Caco-2 (cell line): ENCODE measurements at regions not wholly inside any gene's neighbourhood (a gene's known extent, or its start where the extent isn't known, plus 50 kb on each side); places are given as distances from the start of the nearest gene placed in this dataset.

Experiments
- BruUV-seq: library from RNA; stranded (reverse); fragments of 400-500 nt; replicated peaks from 2 replicates; lab custom pipeline; 2021; lab: Mats Ljungman, UMichigan
- CTCF ChIA-PET: fragments of 300-600 bp; sonication (Branson Sonifier 250); formaldehyde crosslinking; loops from one replicate; lab custom pipeline; 2022; ENCODE audit warnings: antibody characterized with exemption; lab: Charles Lee
- POLR2A ChIA-PET: fragments of 300-600 bp; sonication (Branson Sonifier 250); formaldehyde crosslinking; loops from one replicate; lab custom pipeline; 2022; ENCODE audit warnings: antibody characterized with exemption; lab: Charles Lee
- DNase-seq, 2 experiments: peaks; one replicate each; pipeline versions ENCODE4 v3.0.0 to v3.0.0-alpha.2; 2020 to 2022
- H3K27me3 ChIP-seq: replicated peaks from 2 replicates; pipeline ENCODE4 v1.6.0; 2011; ENCODE audit warnings: low read length; ENCODE audit not compliant: control insufficient read depth, insufficient read depth
- H3K36me3 ChIP-seq: 2 replicates; pipeline ENCODE4 v1.5.1; 2011; ENCODE audit warnings: low read length; ENCODE audit not compliant: control insufficient read depth, insufficient read depth
- H3K4me1 ChIP-seq: fragments of 250-450 bp; sonication (Bioruptor Pico); 2 replicates; pipeline ENCODE4 v1.5.1; 2020; ENCODE audit warnings: mild to moderate bottlenecking
- H3K4me3 ChIP-seq: 2 replicates; pipeline ENCODE4 v1.5.1; 2011; ENCODE audit warnings: low read depth, mild to moderate bottlenecking, control low read depth, low read length
- H3K9me3 ChIP-seq: fragments of 250-450 bp; sonication (Bioruptor Pico); 2 replicates; pipeline ENCODE4 v1.5.1; 2020; ENCODE audit warnings: mild to moderate bottlenecking, moderate library complexity
- H3K27ac Mint-ChIP-seq: one replicate; pipeline ENCODE4 v1.8.0; 2022; ENCODE audit warnings: mixed read lengths; ENCODE audit not compliant: unreplicated experiment
- H3K27me3 Mint-ChIP-seq: one replicate; pipeline ENCODE4 v1.8.0; 2022; ENCODE audit warnings: mixed read lengths; ENCODE audit not compliant: insufficient read depth, unreplicated experiment
- H3K36me3 Mint-ChIP-seq: one replicate; pipeline ENCODE4 v1.8.0; 2022; ENCODE audit warnings: mild to moderate bottlenecking, mixed read lengths; ENCODE audit not compliant: insufficient read depth, unreplicated experiment
- H3K4me1 Mint-ChIP-seq: one replicate; pipeline ENCODE4 v1.8.0; 2022; ENCODE audit warnings: low read depth, mixed read lengths; ENCODE audit not compliant: unreplicated experiment
- H3K4me3 Mint-ChIP-seq: one replicate; pipeline ENCODE4 v1.8.0; 2022; ENCODE audit warnings: mild to moderate bottlenecking, moderate library complexity, mixed read lengths; ENCODE audit not compliant: unreplicated experiment
- H3K9me3 Mint-ChIP-seq: one replicate; pipeline ENCODE4 v1.8.0; 2022; ENCODE audit warnings: mixed read lengths; ENCODE audit not compliant: unreplicated experiment
- intact Hi-C: fragments of 100-400 bp; cut with micrococcal nuclease; formaldehyde crosslinking; loops from one replicate; pipeline ENCODE4 v1.10.0; 2022; ENCODE audit not compliant: unreplicated experiment
- TF ChIP-seq, protein P1 (sequence below), 2 experiments: fragments of 200-600 bp in 1 of 2; IDR thresholded peaks; 1 replicate in 1 of 2; 2 replicates in 1 of 2; pipeline versions ENCODE4 v1.5.1 to v1.8.0; 2011 to 2022; ENCODE audit warnings: antibody characterized with exemption in 1 of 2, control low read depth in 1 of 2, inconsistent platforms in 1 of 2, low read depth in 1 of 2, low read length in 1 of 2, mild to moderate bottlenecking in 1 of 2, moderate library complexity in 1 of 2; ENCODE audit not compliant: insufficient read depth in 1 of 2, severe bottlenecking in 1 of 2, unreplicated experiment in 1 of 2

- no peaks in the 10 kb centered on the region for H3K9me3 Mint-ChIP-seq
- H3K27me3 Mint-ChIP-seq, result peaks cover 13% of the 10 kb centered on the region
- H3K4me1 Mint-ChIP-seq, result no peaks in the 10 kb centered on the region
- H3K4me3 Mint-ChIP-seq, result no peak overlapping the region
- BruUV-seq, result no TSS peak
- Histone ChIP-seq H3K36me3 (no peaks in the 10 kb centered on the region), H3K27me3 (no peaks in the 10 kb centered on the region), H3K4me1 (no peaks in the 10 kb centered on the region), H3K9me3 (no peaks in the 10 kb centered on the region), H3K4me3 (no peak overlapping the region)
- H3K27ac Mint-ChIP-seq, result no peak overlapping the region
- CTCF ChIA-PET, result no interaction called here
- intact Hi-C loops, result loop anchor here (10.0 kb wide), 1 partner anchor 248 kb away; no protein-coding TSS in a partner anchor
- POLR2A ChIA-PET, result no interaction called here
- TF ChIP-seq, protein P1, sequence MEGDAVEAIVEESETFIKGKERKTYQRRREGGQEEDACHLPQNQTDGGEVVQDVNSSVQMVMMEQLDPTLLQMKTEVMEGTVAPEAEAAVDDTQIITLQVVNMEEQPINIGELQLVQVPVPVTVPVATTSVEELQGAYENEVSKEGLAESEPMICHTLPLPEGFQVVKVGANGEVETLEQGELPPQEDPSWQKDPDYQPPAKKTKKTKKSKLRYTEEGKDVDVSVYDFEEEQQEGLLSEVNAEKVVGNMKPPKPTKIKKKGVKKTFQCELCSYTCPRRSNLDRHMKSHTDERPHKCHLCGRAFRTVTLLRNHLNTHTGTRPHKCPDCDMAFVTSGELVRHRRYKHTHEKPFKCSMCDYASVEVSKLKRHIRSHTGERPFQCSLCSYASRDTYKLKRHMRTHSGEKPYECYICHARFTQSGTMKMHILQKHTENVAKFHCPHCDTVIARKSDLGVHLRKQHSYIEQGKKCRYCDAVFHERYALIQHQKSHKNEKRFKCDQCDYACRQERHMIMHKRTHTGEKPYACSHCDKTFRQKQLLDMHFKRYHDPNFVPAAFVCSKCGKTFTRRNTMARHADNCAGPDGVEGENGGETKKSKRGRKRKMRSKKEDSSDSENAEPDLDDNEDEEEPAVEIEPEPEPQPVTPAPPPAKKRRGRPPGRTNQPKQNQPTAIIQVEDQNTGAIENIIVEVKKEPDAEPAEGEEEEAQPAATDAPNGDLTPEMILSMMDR (IDR thresholded peaks at IDR 0.05; ENCODE audit: insufficient read depth in 1 of 2, low read depth in 1 of 2, low read length in 1 of 2, severe bottlenecking in 1 of 2, unreplicated experiment in 1 of 2), result no peak
- DNase-seq, result no peak
- H3K36me3 Mint-ChIP-seq, result no peaks in the 10 kb centered on the region
Measured at GRCh38 chr2:48852938-48853337, 97.4 kb upstream of the LHCGR start.

GRCh38 chr2:48851161-48851560 is 95.6 kb upstream of the LHCGR start:
- no peak for DNase-seq
- no peaks in the 10 kb centered on the region for H3K27me3 ChIP-seq
- peaks cover 6% of the 10 kb centered on the region for H3K27me3 Mint-ChIP-seq
- no peaks in the 10 kb centered on the region for H3K4me1 ChIP-seq
- TF ChIP-seq, protein P1 (IDR thresholded peaks at IDR 0.05; ENCODE audit: insufficient read depth in 1 of 2, low read depth in 1 of 2, low read length in 1 of 2, severe bottlenecking in 1 of 2, unreplicated experiment in 1 of 2), result no peak
- H3K4me3 ChIP-seq, result no peak overlapping the region
- no peaks in the 10 kb centered on the region for H3K36me3 Mint-ChIP-seq
- ChIA-PET CTCF (no interaction called here), POLR2A (no interaction called here)
- H3K4me3 Mint-ChIP-seq, result no peak overlapping the region
- no peak overlapping the region for H3K27ac Mint-ChIP-seq
- BruUV-seq, result no TSS peak
- no peaks in the 10 kb centered on the region for H3K9me3 ChIP-seq
- intact Hi-C loops, result loop anchor here (10.0 kb wide), 1 partner anchor 246 kb away; no protein-coding TSS in a partner anchor
- no peaks in the 10 kb centered on the region for H3K36me3 ChIP-seq
- no peaks in the 10 kb centered on the region for H3K9me3 Mint-ChIP-seq
- H3K4me1 Mint-ChIP-seq, result no peaks in the 10 kb centered on the region

GRCh38 chr2:48849770-48850169 is 94.2 kb upstream of the LHCGR start:
- Histone ChIP-seq H3K36me3 (no peaks in the 10 kb centered on the region), H3K9me3 (no peaks in the 10 kb centered on the region), H3K4me3 (no peak overlapping the region), H3K27me3 (no peaks in the 10 kb centered on the region), H3K4me1 (no peaks in the 10 kb centered on the region)
- BruUV-seq, result no TSS peak
- Mint-ChIP-seq H3K27ac (no peak overlapping the region), H3K36me3 (no peaks in the 10 kb centered on the region), H3K27me3 (peaks cover 6% of the 10 kb centered on the region), H3K9me3 (no peaks in the 10 kb centered on the region), H3K4me3 (no peak overlapping the region), H3K4me1 (no peaks in the 10 kb centered on the region)
- no peak for DNase-seq
- ChIA-PET POLR2A (no interaction called here), CTCF (interaction anchor here (0.6 kb wide), 1 partner anchor 232 kb away, joined by 3 read pairs; the partner anchor contains the start of gene GTF2A1L)
- TF ChIP-seq, protein P1 (IDR thresholded peaks at IDR 0.05; ENCODE audit: insufficient read depth in 1 of 2, low read depth in 1 of 2, low read length in 1 of 2, severe bottlenecking in 1 of 2, unreplicated experiment in 1 of 2), result no peak
- intact Hi-C loops, result loop anchor here (10.0 kb wide), 1 partner anchor 245 kb away; no protein-coding TSS in a partner anchor
